Gastroesophageal sphincter (tissue), 4 donors: ENCODE measurements at regions not wholly inside any gene's neighbourhood (a gene's known extent, or its start where the extent isn't known, plus 50 kb on each side); places are given as distances from the start of the nearest gene placed in this dataset.

ENCODE experiments used
- ATAC-seq: fragments of 150-250 bp; one replicate; pipeline ENCODE4 v1.9.1; 2016; ENCODE audit warnings: mild to moderate bottlenecking, moderate library complexity
- H3K27ac ChIP-seq, 4 donors: fragments of 200-600 bp; sonication (generic) in 3 of 4; 1 replicate in 3 of 4; 2 replicates in 1 of 4; pipeline ENCODE4 v1.5.1; 2016 to 2019
- H3K27me3 ChIP-seq: fragments of 200-600 bp; sonication (generic); one replicate; pipeline ENCODE4 v1.5.1; 2019
- H3K36me3 ChIP-seq, 2 donors: fragments of 200-600 bp; sonication (generic); one replicate each; pipeline ENCODE4 v1.5.1; 2019; ENCODE audit warnings: control low read depth in 1 of 2
- H3K4me1 ChIP-seq, 3 donors: fragments of 200-600 bp; sonication (generic); 1 replicate in 2 of 3; 2 replicates in 1 of 3; pipeline ENCODE4 v1.5.1; 2016 to 2019; ENCODE audit warnings: control low read depth in 2 of 3
- H3K4me3 ChIP-seq, 2 donors: fragments of 200-600 bp; sonication (generic); one replicate each; pipeline ENCODE4 v1.5.1; 2019; ENCODE audit warnings: mild to moderate bottlenecking in 1 of 2, moderate library complexity in 1 of 2
- H3K9me3 ChIP-seq, 3 donors: fragments of 200-600 bp; sonication (generic); one replicate each; pipeline ENCODE4 v1.5.1; 2017 to 2019; ENCODE audit warnings: control low read depth in 2 of 3
- CTCF ChIP-seq, 4 experiments: fragments of 200-600 bp in 2 of 4; fragments of 450-650 bp in 2 of 4; sonication (generic) in 1 of 4; IDR thresholded peaks; one replicate each; pipeline ENCODE4 v1.5.1; 2017 to 2019; ENCODE audit warnings: antibody characterized with exemption in 4 of 4, mild to moderate bottlenecking in 2 of 4, moderate library complexity in 2 of 4
- EP300 ChIP-seq: sonication (generic); formaldehyde crosslinking; IDR thresholded peaks from one replicate; pipeline ENCODE4 v1.6.1; 2017; ENCODE audit warnings: antibody characterized with exemption, mild to moderate bottlenecking
- POLR2A ChIP-seq, 2 donors: fragments of 450-650 bp; IDR thresholded peaks; one replicate each; pipeline ENCODE4 v1.6.1; 2017; ENCODE audit warnings: antibody characterized with exemption in 2 of 2, mild to moderate bottlenecking in 2 of 2, moderate library complexity in 1 of 2
- POLR2AphosphoS5 ChIP-seq: sonication (generic); formaldehyde crosslinking; IDR thresholded peaks from one replicate; pipeline ENCODE4 v1.6.1; 2017; ENCODE audit warnings: antibody characterized with exemption
- WGBS, 2 donors: methylation state at CpG; one replicate each; pipeline ENCODE4 v1.1.5; 2018; ENCODE audit warnings: low coverage in 1 of 2; 5-methylcytosine and 5-hydroxymethylcytosine counted together

- Histone ChIP-seq H3K4me3 (no peak overlapping the region), H3K9me3 (peaks cover 0 to 14% (median 0%) of the 10 kb centered on the region in 3 donors), H3K27me3 (no peaks in the 10 kb centered on the region), H3K36me3 (no peaks in the 10 kb centered on the region), H3K27ac (no peak overlapping the region), H3K4me1 (no peaks in the 10 kb centered on the region)
- ATAC-seq: no peak
- 81 to 100% methylated on average over 1 to 2 of the region's 2 CpGs for WGBS, 2 donors
- no peak for TF ChIP-seq CTCF (IDR thresholded peaks at IDR 0.05)
- no peak for TF ChIP-seq POLR2A (IDR thresholded peaks at IDR 0.05)
- no peak for TF ChIP-seq POLR2AphosphoS5
- no peak for TF ChIP-seq EP300
Observed at GRCh38 chr4:182126603-182127002, 116.6 kb upstream of the TENM3 start.

GRCh38 chr4:182133033-182133432 is 110.2 kb upstream of the TENM3 start:
- 79% methylated on average over 3 of the region's 3 CpGs for WGBS, 2 donors
- Histone ChIP-seq H3K9me3 (no peaks in the 10 kb centered on the region), H3K27ac (no peak overlapping the region), H3K27me3 (no peaks in the 10 kb centered on the region), H3K36me3 (no peaks in the 10 kb centered on the region), H3K4me3 (no peak overlapping the region), H3K4me1 (no peaks in the 10 kb centered on the region)
- TF ChIP-seq POLR2AphosphoS5 (no peak), CTCF (IDR thresholded peaks at IDR 0.05) (no peak), POLR2A (IDR thresholded peaks at IDR 0.05) (no peak), EP300 (no peak)
- ATAC-seq: no peak

GRCh38 chr4:182134261-182134660 is 108.9 kb upstream of the TENM3 start:
- no peak overlapping the region for H3K4me3 ChIP-seq
- H3K36me3 ChIP-seq: no peaks in the 10 kb centered on the region
- no peaks in the 10 kb centered on the region for H3K9me3 ChIP-seq
- no peak for ATAC-seq
- H3K27ac ChIP-seq: no peak overlapping the region
- TF ChIP-seq EP300 (no peak), CTCF (IDR thresholded peaks at IDR 0.05) (no peak), POLR2A (IDR thresholded peaks at IDR 0.05) (no peak), POLR2AphosphoS5 (no peak)
- H3K4me1 ChIP-seq: peaks cover 0 to 5% (median 0%) of the 10 kb centered on the region in 3 donors
- no peaks in the 10 kb centered on the region for H3K27me3 ChIP-seq

- no peaks in the 10 kb centered on the region for H3K36me3 ChIP-seq
- peaks cover 0 to 11% (median 0%) of the 10 kb centered on the region in 3 donors for H3K4me1 ChIP-seq
- no peak overlapping the region for H3K4me3 ChIP-seq
- H3K27ac ChIP-seq: no peak overlapping the region
- no peaks in the 10 kb centered on the region for H3K9me3 ChIP-seq
- WGBS, 2 donors: 74 to 76% methylated on average over 3 of the region's 3 CpGs
- H3K27me3 ChIP-seq: peaks cover 8% of the 10 kb centered on the region
- TF ChIP-seq POLR2A (IDR thresholded peaks at IDR 0.05) (no peak), EP300 (no peak), CTCF (IDR thresholded peaks at IDR 0.05) (no peak), POLR2AphosphoS5 (no peak)
- ATAC-seq: no peak
Observed at GRCh38 chr4:182136201-182136600, 107.0 kb upstream of the TENM3 start.

- WGBS, 2 donors: 68 to 70% methylated on average over 3 to 4 of the region's 4 CpGs
- TF ChIP-seq POLR2A (IDR thresholded peaks at IDR 0.05) (no peak), EP300 (no peak), POLR2AphosphoS5 (no peak), CTCF (IDR thresholded peaks at IDR 0.05) (no peak)
- H3K4me1 ChIP-seq: peaks cover 0 to 11% (median 0%) of the 10 kb centered on the region in 3 donors
- ATAC-seq: no peak
- no peaks in the 10 kb centered on the region for H3K9me3 ChIP-seq
- H3K36me3 ChIP-seq: no peaks in the 10 kb centered on the region
- H3K27ac ChIP-seq: no peak overlapping the region
- peaks cover 16% of the 10 kb centered on the region for H3K27me3 ChIP-seq
- H3K4me3 ChIP-seq: no peak overlapping the region
Observed at GRCh38 chr4:182137343-182137742, 105.9 kb upstream of the TENM3 start.
